H9 (cell line): ENCODE measurements at regions not wholly inside any gene's neighbourhood (a gene's known extent, or its start where the extent isn't known, plus 50 kb on each side); places are given as distances from the start of the nearest gene placed in this dataset.

Experiments
- DNase-seq: peaks from one replicate; pipeline ENCODE4 v3.0.0-alpha.2; 2017
- H2AFZ ChIP-seq: one replicate; pipeline ENCODE4 v1.6.1; 2013; ENCODE audit warnings: mild to moderate bottlenecking, low read length, control low read depth, moderate library complexity
- H2AK5ac ChIP-seq: 2 replicates; pipeline ENCODE4 v1.6.1; 2013; ENCODE audit warnings: low read length, control low read depth, mixed read lengths; ENCODE audit not compliant: insufficient read length
- H2BK120ac ChIP-seq: one replicate; pipeline ENCODE4 v1.6.1; 2013; ENCODE audit warnings: low read depth, mild to moderate bottlenecking, low read length, control low read depth, inconsistent platforms; ENCODE audit not compliant: poor library complexity, severe bottlenecking
- H2BK12ac ChIP-seq: 2 replicates; pipeline ENCODE4 v1.6.1; 2013; ENCODE audit warnings: low read length, control low read depth, mixed read lengths, low read depth; ENCODE audit not compliant: insufficient read length
- H2BK15ac ChIP-seq: 2 replicates; pipeline ENCODE4 v1.6.1; 2013; ENCODE audit warnings: low read depth, low read length, control low read depth
- H2BK20ac ChIP-seq: one replicate; pipeline ENCODE4 v1.6.1; 2013; ENCODE audit warnings: low read depth, mild to moderate bottlenecking, low read length, control low read depth, inconsistent platforms; ENCODE audit not compliant: poor library complexity, severe bottlenecking
- H2BK5ac ChIP-seq: 2 replicates; pipeline ENCODE4 v1.6.1; 2013; ENCODE audit warnings: low read length, control low read depth, mixed read lengths; ENCODE audit not compliant: insufficient read length
- H3K14ac ChIP-seq: 2 replicates; pipeline ENCODE4 v1.6.1; 2013; ENCODE audit warnings: low read length, control low read depth; ENCODE audit not compliant: insufficient read depth
- H3K18ac ChIP-seq: 2 replicates; pipeline ENCODE4 v1.6.1; 2013; ENCODE audit warnings: low read depth, mild to moderate bottlenecking, mixed read lengths, low read length, control low read depth; ENCODE audit not compliant: insufficient read length
- H3K23ac ChIP-seq: 2 replicates; pipeline ENCODE4 v1.6.1; 2013; ENCODE audit warnings: low read length, control low read depth, mixed read lengths, low read depth; ENCODE audit not compliant: insufficient read length
- H3K23me2 ChIP-seq: 2 replicates; pipeline ENCODE4 v1.6.1; 2013; ENCODE audit warnings: low read depth, mild to moderate bottlenecking, mixed read lengths, low read length, control low read depth; ENCODE audit not compliant: insufficient read length, poor library complexity, severe bottlenecking
- H3K27ac ChIP-seq: 2 replicates; pipeline ENCODE4 v1.5.1; 2013; ENCODE audit warnings: low read length, control low read depth, mixed read lengths, low read depth; ENCODE audit not compliant: insufficient read length
- H3K27me3 ChIP-seq: 2 replicates; pipeline ENCODE4 v1.6.1; 2013; ENCODE audit warnings: low read length, control low read depth, inconsistent platforms; ENCODE audit not compliant: insufficient read depth
- H3K4ac ChIP-seq: 2 replicates; pipeline ENCODE4 v1.6.1; 2013; ENCODE audit warnings: low read depth, mild to moderate bottlenecking, control low read depth, inconsistent platforms, low read length, moderate library complexity
- H3K4me1 ChIP-seq: 2 replicates; pipeline ENCODE4 v1.6.1; 2013; ENCODE audit warnings: low read length, control low read depth, inconsistent platforms; ENCODE audit not compliant: insufficient read depth
- H3K4me2 ChIP-seq: 2 replicates; pipeline ENCODE4 v1.6.1; 2013; ENCODE audit warnings: low read length, control low read depth, mixed read lengths; ENCODE audit not compliant: insufficient read length, insufficient read depth
- H3K56ac ChIP-seq: 2 replicates; pipeline ENCODE4 v1.6.1; 2013; ENCODE audit warnings: low read depth, mild to moderate bottlenecking, mixed read lengths, low read length, control low read depth; ENCODE audit not compliant: insufficient read length
- H3K79me1 ChIP-seq: 2 replicates; pipeline ENCODE4 v1.6.1; 2013; ENCODE audit warnings: low read depth, mild to moderate bottlenecking, moderate library complexity, low read length, control low read depth, inconsistent platforms; ENCODE audit not compliant: insufficient read depth, poor library complexity, severe bottlenecking
- H3K79me2 ChIP-seq: 2 replicates; pipeline ENCODE4 v1.6.1; 2013; ENCODE audit warnings: low read length, control low read depth, inconsistent platforms; ENCODE audit not compliant: insufficient read depth
- H3K9ac ChIP-seq: 2 replicates; pipeline ENCODE4 v1.6.1; 2013; ENCODE audit warnings: low read length, control low read depth, mixed read lengths; ENCODE audit not compliant: insufficient read length; ENCODE audit errors: extremely low read depth
- H3K9me3 ChIP-seq: one replicate; pipeline ENCODE4 v1.6.1; 2013; ENCODE audit warnings: low read depth, low read length, inconsistent platforms; ENCODE audit not compliant: control insufficient read depth
- H3T11ph ChIP-seq: one replicate; pipeline ENCODE4 v1.6.1; 2013; ENCODE audit warnings: mild to moderate bottlenecking, low read length, control low read depth, inconsistent platforms
- H4K20me1 ChIP-seq: one replicate; pipeline ENCODE4 v1.6.1; 2013; ENCODE audit not compliant: control insufficient read depth, insufficient read length, insufficient read depth
- H4K5ac ChIP-seq: 2 replicates; pipeline ENCODE4 v1.6.1; 2013; ENCODE audit warnings: low read depth, mild to moderate bottlenecking, mixed read lengths, low read length, control low read depth; ENCODE audit not compliant: insufficient read length
- H4K8ac ChIP-seq: replicated peaks from 2 replicates; pipeline ENCODE4 v1.6.1; 2013; ENCODE audit warnings: low read length, control low read depth, mixed read lengths, low read depth; ENCODE audit not compliant: insufficient read length
- H4K91ac ChIP-seq: 2 replicates; pipeline ENCODE4 v1.6.1; 2013; ENCODE audit warnings: low read depth, mild to moderate bottlenecking, moderate library complexity, mixed read lengths, low read length, control low read depth; ENCODE audit not compliant: insufficient read length
- H3K27ac Mint-ChIP-seq, 3 experiments: 2 replicates in 2 of 3; 3 replicates in 1 of 3; pipeline ENCODE4 v1.8.0; 2020 to 2021; ENCODE audit warnings: mixed read lengths in 3 of 3, mild to moderate bottlenecking in 1 of 3, moderate library complexity in 1 of 3
- H3K27me3 Mint-ChIP-seq: 2 replicates; pipeline ENCODE4 v1.8.0; 2021; ENCODE audit warnings: low read depth, mild to moderate bottlenecking, moderate library complexity, mixed read lengths
- H3K36me3 Mint-ChIP-seq, 3 experiments: 2 replicates in 2 of 3; 3 replicates in 1 of 3; pipeline ENCODE4 v1.8.0; 2020 to 2021; ENCODE audit warnings: low read depth in 3 of 3, mixed read lengths in 3 of 3; ENCODE audit not compliant: insufficient read depth in 1 of 3
- H3K4me1 Mint-ChIP-seq, 2 experiments: 2 replicates each; pipeline ENCODE4 v1.8.0; 2020; ENCODE audit warnings: mixed read lengths in 2 of 2
- H3K4me3 Mint-ChIP-seq, 2 experiments: 2 replicates in 1 of 2; 3 replicates in 1 of 2; pipeline ENCODE4 v1.8.0; 2020 to 2021; ENCODE audit warnings: mild to moderate bottlenecking in 2 of 2, mixed read lengths in 2 of 2, moderate library complexity in 1 of 2
- H3K9me3 Mint-ChIP-seq, 2 experiments: 2 replicates in 1 of 2; 3 replicates in 1 of 2; pipeline ENCODE4 v1.8.0; 2020; ENCODE audit warnings: mild to moderate bottlenecking in 2 of 2, mixed read lengths in 2 of 2, moderate library complexity in 1 of 2
- WGBS: extraction: QIAGEN DNeasy Blood & Tissue Kit; methylation state at CpG from one replicate; pipeline ENCODE4 v1.1.7; 2013; ENCODE audit warnings: missing lambda C conversion rate, low lambda C conversion rate, mixed read lengths; ENCODE audit not compliant: insufficient read length; ENCODE audit errors: extremely low coverage; 5-methylcytosine and 5-hydroxymethylcytosine counted together
- TF ChIP-seq, protein P1 (sequence below): fragments of 200-600 bp; sonication (generic); conservative IDR thresholded peaks from 3 replicates; pipeline ENCODE4 v1.8.0; 2021; ENCODE audit warnings: antibody characterized with exemption, mild to moderate bottlenecking

DNA sequence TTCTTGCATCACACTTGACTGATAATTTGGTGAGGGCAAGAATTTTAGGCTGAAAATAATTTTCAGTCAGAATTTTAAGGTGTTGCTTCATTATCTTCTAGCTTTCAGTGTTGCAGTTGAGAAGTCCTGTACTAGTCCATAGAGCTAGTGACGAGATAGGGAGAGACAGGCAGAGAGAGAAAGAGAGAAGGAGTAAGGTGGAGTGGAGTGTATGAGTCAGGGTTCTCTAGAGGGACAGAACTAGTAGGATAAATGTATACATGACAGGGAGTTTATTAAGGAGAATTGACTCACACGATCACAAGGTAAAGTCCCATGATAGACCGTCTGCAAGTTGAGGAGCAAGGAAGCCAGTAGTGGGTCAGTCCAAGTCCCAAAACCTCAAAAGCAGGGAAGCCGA lies 127.2 kb downstream of the UTP18 start:
- Mint-ChIP-seq H3K27me3 (no peaks in the 10 kb centered on the region; the same call in none of the 2 replicates), H3K27ac (no peak overlapping the region), H3K4me3 (no peak overlapping the region), H3K36me3 (no peaks in the 10 kb centered on the region), H3K4me1 (no peaks in the 10 kb centered on the region; a peak in 1 of 4 replicates), H3K9me3 (no peaks in the 10 kb centered on the region)
- H4K8ac ChIP-seq, result no peak overlapping the region
- H4K5ac ChIP-seq, result no peak overlapping the region
- no peaks in the 10 kb centered on the region for H3K9me3 ChIP-seq
- no peak overlapping the region for H3K4me2 ChIP-seq
- no peak overlapping the region for H3K14ac ChIP-seq
- H2BK5ac ChIP-seq, result no peak overlapping the region
- no peak overlapping the region for H2AK5ac ChIP-seq
- H2BK12ac ChIP-seq, result no peak overlapping the region
- no peaks in the 10 kb centered on the region for H3K79me2 ChIP-seq
- no peak overlapping the region for H2AFZ ChIP-seq
- H2BK20ac ChIP-seq, result no peak overlapping the region
- no CpG with 5 or more reads among the region's 4 CpGs for WGBS
- H3K27ac ChIP-seq, result no peak overlapping the region
- no peak overlapping the region for H4K91ac ChIP-seq
- H3T11ph ChIP-seq, result no peak overlapping the region
- H3K27me3 ChIP-seq, result no peaks in the 10 kb centered on the region
- no peaks in the 10 kb centered on the region for H4K20me1 ChIP-seq
- DNase-seq, result no peak
- no peak overlapping the region for H3K23ac ChIP-seq
- no peak overlapping the region for H3K18ac ChIP-seq
- H2BK120ac ChIP-seq, result no peak overlapping the region
- TF ChIP-seq, protein P1, sequence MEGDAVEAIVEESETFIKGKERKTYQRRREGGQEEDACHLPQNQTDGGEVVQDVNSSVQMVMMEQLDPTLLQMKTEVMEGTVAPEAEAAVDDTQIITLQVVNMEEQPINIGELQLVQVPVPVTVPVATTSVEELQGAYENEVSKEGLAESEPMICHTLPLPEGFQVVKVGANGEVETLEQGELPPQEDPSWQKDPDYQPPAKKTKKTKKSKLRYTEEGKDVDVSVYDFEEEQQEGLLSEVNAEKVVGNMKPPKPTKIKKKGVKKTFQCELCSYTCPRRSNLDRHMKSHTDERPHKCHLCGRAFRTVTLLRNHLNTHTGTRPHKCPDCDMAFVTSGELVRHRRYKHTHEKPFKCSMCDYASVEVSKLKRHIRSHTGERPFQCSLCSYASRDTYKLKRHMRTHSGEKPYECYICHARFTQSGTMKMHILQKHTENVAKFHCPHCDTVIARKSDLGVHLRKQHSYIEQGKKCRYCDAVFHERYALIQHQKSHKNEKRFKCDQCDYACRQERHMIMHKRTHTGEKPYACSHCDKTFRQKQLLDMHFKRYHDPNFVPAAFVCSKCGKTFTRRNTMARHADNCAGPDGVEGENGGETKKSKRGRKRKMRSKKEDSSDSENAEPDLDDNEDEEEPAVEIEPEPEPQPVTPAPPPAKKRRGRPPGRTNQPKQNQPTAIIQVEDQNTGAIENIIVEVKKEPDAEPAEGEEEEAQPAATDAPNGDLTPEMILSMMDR, result no peak
- no peak overlapping the region for H3K9ac ChIP-seq
- no peak overlapping the region for H3K4ac ChIP-seq
- H3K23me2 ChIP-seq, result no peaks in the 10 kb centered on the region
- H3K79me1 ChIP-seq, result no peaks in the 10 kb centered on the region
- no peaks in the 10 kb centered on the region for H3K4me1 ChIP-seq
- H3K56ac ChIP-seq, result no peak overlapping the region
- no peak overlapping the region for H2BK15ac ChIP-seq
